AG04450 (cell line): ENCODE measurements at regions not wholly inside any gene's neighbourhood (a gene's known extent, or its start where the extent isn't known, plus 50 kb on each side); places are given as distances from the start of the nearest gene placed in this dataset.

Experiments used
- CTCF ChIA-PET: fragments of 300-600, 350-600 bp; formaldehyde crosslinking; extraction: SDS; loops from one replicate; lab custom pipeline; 2022; ENCODE audit warnings: antibody characterized with exemption, inconsistent platforms; lab: Charles Lee
- POLR2A ChIA-PET: fragments of 350-600 bp; formaldehyde crosslinking; extraction: SDS; loops from one replicate; lab custom pipeline; 2021; ENCODE audit warnings: antibody characterized with exemption, inconsistent platforms; lab: Yijun Ruan, JAX
- DNase-seq: peaks from one replicate; pipeline ENCODE4 v3.0.0-alpha.2; 2011; ENCODE audit warnings: low read depth, low spot score
- H3K27ac ChIP-seq: one replicate; pipeline ENCODE4 v1.5.1; 2012; ENCODE audit warnings: low read depth, low read length, control low read depth
- H3K27me3 ChIP-seq: one replicate; pipeline ENCODE4 v1.6.0; 2012; ENCODE audit warnings: low read length; ENCODE audit not compliant: control insufficient read depth, insufficient read depth
- H3K4me3 ChIP-seq: 2 replicates; pipeline ENCODE4 v1.5.1; 2011; ENCODE audit warnings: mild to moderate bottlenecking, low read depth, low read length, control low read depth
- H3K9me3 ChIP-seq: 2 replicates; pipeline ENCODE4 v1.5.1; 2012; ENCODE audit warnings: low read length; ENCODE audit not compliant: control insufficient read depth, insufficient read depth
- TF ChIP-seq, protein P1 (sequence below): IDR thresholded peaks from 2 replicates; pipeline ENCODE4 v1.5.1; 2011; ENCODE audit warnings: low read depth, low read length, control low read depth, inconsistent platforms

DNA sequence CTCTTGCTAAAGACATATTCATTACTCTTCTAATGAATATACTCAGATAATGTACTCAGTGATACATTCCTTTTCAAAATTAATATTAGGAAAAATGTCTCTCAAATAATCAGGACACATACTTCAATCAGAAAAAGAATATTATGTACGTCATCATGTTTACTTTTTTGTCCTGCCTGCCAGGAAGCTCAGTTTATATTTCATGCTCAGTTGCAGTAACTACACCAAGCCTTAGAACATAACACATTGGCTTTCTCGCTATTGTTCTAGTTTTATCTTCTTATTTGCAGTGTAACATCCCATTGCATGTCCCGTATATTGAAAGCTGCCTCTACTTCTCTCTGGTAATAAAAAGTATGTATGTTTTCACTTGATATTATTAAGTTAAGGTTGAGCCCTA, 181.5 kb upstream of the LPP start:
- H3K27ac ChIP-seq, result no peak overlapping the region
- no peak overlapping the region for H3K4me3 ChIP-seq
- no peaks in the 10 kb centered on the region for H3K27me3 ChIP-seq
- no peaks in the 10 kb centered on the region; the same call in 1 of the 2 replicates for H3K9me3 ChIP-seq
- POLR2A ChIA-PET, result interaction anchor here (0.5 to 0.6 kb wide), 2 partner anchors 93 to 697 kb away, joined by 4 to 9 read pairs; no protein-coding TSS in a partner anchor
- TF ChIP-seq, protein P1, sequence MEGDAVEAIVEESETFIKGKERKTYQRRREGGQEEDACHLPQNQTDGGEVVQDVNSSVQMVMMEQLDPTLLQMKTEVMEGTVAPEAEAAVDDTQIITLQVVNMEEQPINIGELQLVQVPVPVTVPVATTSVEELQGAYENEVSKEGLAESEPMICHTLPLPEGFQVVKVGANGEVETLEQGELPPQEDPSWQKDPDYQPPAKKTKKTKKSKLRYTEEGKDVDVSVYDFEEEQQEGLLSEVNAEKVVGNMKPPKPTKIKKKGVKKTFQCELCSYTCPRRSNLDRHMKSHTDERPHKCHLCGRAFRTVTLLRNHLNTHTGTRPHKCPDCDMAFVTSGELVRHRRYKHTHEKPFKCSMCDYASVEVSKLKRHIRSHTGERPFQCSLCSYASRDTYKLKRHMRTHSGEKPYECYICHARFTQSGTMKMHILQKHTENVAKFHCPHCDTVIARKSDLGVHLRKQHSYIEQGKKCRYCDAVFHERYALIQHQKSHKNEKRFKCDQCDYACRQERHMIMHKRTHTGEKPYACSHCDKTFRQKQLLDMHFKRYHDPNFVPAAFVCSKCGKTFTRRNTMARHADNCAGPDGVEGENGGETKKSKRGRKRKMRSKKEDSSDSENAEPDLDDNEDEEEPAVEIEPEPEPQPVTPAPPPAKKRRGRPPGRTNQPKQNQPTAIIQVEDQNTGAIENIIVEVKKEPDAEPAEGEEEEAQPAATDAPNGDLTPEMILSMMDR, result no peak
- DNase-seq, result no peak
- CTCF ChIA-PET, result interaction anchor here (0.6 to 1.4 kb wide), 5 partner anchors 10 to 983 kb away, joined by 3 to 5 read pairs (median 3); no protein-coding TSS in a partner anchor

DNA sequence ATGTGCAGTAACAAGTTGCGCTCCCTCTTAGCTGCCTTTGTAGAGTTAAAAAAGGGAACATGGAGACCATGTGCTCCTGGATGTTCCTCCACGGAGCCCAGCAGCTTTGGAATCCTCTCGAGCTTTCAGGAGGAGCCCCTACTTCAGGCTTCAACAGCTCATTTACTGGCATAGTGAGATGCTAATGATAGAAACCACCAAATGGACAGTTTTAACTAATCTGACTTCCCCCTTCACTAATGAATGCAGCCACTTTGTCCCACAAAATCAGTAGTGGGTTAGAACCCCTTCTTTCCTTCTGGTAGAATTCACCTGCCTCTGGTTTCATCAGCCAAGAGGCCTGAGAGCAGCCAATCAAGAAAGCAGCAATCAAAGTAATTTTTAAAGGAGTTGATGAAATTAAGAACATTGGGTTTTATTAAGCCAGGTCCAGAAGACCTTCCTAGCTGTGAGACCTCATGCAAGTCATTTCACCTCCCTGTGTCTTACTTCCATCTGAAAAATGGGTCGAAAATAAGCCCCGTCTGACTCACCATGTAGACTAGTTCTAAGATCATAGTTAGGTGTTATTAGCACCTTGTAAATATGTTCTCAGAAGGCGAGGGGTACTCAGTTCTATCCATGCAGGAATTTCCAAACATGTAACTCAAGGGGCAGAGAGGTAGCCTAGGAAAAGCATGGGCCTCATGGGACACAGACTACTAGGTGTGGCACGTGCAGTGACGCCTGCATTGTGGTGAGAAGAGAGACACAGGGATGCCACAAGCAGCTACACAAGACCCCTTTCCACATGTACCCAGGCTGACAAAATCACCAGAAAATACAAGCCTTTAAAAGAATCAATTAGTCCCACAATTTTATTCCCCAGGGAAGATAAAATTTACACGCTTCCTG, 179.7 kb upstream of the LPP start:
- Histone ChIP-seq H3K9me3 (no peaks in the 10 kb centered on the region; the same call in 1 of the 2 replicates), H3K4me3 (no peak overlapping the region), H3K27ac (no peak overlapping the region), H3K27me3 (no peaks in the 10 kb centered on the region)
- DNase-seq, result no peak
- ChIA-PET CTCF (interaction anchor here (0.7 to 1.5 kb wide), 3 partner anchors 8 to 19 kb away, joined by 3 to 4 read pairs (median 3); no protein-coding TSS in a partner anchor), POLR2A (no interaction called here)
- TF ChIP-seq, protein P1, result no peak

DNA sequence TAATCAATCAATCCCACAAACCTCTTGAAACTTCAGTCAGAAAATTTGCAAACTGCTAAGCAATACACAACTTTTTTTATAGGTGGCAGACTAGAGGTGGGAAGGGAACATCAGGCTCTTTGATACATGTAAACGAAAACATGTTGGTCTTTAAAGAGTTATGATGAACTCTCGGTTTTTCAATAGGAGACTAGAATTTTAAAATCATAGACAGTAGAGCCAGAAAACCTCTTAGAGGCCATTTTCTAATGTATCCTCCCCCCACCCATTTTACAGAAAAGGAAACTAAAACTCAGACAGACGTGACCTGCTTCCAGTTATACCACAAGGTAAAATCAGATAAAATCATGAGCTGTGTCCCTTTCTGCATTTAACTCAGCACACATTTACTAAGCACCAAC, 179.1 kb upstream of the LPP start:
- Histone ChIP-seq H3K9me3 (no peaks in the 10 kb centered on the region; the same call in 1 of the 2 replicates), H3K4me3 (no peak overlapping the region), H3K27ac (no peak overlapping the region), H3K27me3 (no peaks in the 10 kb centered on the region)
- TF ChIP-seq, protein P1, result 0 out of 2 replicates have a peak, but pooled peaks have one; percentile 7
- POLR2A ChIA-PET, result interaction anchor here (1.0 kb wide), 1 partner anchor 230 kb away, joined by 4 read pairs; the partner anchor contains the start of gene BCL6
- DNase-seq, result no peak
- CTCF ChIA-PET, result interaction anchor here (0.9 to 1.5 kb wide), 3 partner anchors 9 to 212 kb away, joined by 3 read pairs; no protein-coding TSS in a partner anchor

DNA sequence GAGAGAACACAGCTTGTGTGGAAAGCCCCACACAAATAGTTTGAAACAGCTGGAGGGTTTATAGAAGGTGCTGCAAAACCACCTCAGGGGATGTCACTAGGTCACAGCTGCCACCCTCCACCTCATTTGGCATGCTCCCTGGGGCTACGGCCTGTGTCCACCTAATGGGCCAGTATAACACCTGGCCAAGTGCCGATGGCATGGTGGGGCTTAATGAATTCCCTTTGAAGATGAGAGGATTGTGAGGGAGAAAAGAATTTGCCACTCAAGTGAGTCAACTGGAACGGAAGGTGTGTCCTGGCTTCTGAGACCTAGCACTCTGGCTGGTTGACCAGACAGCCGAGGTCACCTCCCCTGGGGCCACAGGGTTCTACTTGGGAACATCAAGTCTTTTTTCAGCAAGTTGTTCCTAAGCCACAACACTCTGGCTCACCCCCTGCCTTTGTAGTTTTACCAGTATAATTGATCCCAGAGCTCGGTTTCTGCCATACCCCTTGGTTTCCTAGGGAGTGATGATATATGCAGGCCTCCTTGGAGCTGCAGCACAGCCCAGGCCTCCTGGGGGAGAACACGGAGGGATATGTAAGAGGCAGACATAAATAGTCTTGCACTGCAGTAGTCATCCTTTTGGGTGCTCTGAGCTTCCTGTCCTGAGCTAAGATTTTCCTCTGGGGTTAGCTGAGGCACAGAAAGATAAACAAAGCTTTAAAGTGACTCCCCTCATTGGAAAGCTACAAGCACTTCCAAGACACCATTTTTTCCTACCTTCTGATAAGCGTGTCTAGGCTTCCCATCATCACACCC, 178.2 kb upstream of the LPP start:
- Histone ChIP-seq H3K27me3 (no peaks in the 10 kb centered on the region), H3K4me3 (no peak overlapping the region), H3K27ac (no peak overlapping the region), H3K9me3 (no peaks in the 10 kb centered on the region; the same call in 1 of the 2 replicates)
- CTCF ChIA-PET, result interaction anchor here (0.9 to 1.5 kb wide), 2 partner anchors 10 to 211 kb away, joined by 3 read pairs; no protein-coding TSS in a partner anchor
- POLR2A ChIA-PET, result interaction anchor here (1.0 kb wide), 1 partner anchor 231 kb away, joined by 4 read pairs; the partner anchor contains the start of gene BCL6
- no peak for DNase-seq
- TF ChIP-seq, protein P1, result no peak
